Spleen (tissue), 11 donors: ENCODE measurements at regions not wholly inside any gene's neighbourhood (a gene's known extent, or its start where the extent isn't known, plus 50 kb on each side); places are given as distances from the start of the nearest gene placed in this dataset.

ENCODE experiments used
- DNase-seq: peaks from one replicate; pipeline ENCODE4 v3.0.0-alpha.2; 2020
- H3K27ac ChIP-seq, 8 donors: fragments of 200-600 bp; sonication (generic) in 7 of 8; 1 replicate in 4 of 8; 2 replicates in 4 of 8; pipeline versions ENCODE4 v1.5.0 to v1.8.0; 2016 to 2021; ENCODE audit warnings: inconsistent platforms in 4 of 8, mild to moderate bottlenecking in 4 of 8, moderate library complexity in 1 of 8
- H3K27me3 ChIP-seq, 7 donors: fragments of 200-600 bp; sonication (generic) in 6 of 7; replicated peaks in 1 of 7; 1 replicate in 4 of 7; 2 replicates in 3 of 7; pipeline versions ENCODE4 v1.5.0 to v1.8.0; 2016 to 2021; ENCODE audit warnings: inconsistent platforms in 3 of 7, mild to moderate bottlenecking in 1 of 7
- H3K36me3 ChIP-seq, 6 donors: fragments of 200-600 bp; sonication (generic) in 5 of 6; 1 replicate in 4 of 6; 2 replicates in 2 of 6; pipeline versions ENCODE4 v1.5.0 to v1.8.0; 2016 to 2021; ENCODE audit warnings: inconsistent platforms in 2 of 6
- H3K4me1 ChIP-seq, 6 donors: fragments of 200-600 bp; sonication (generic) in 5 of 6; 1 replicate in 3 of 6; 2 replicates in 3 of 6; pipeline versions ENCODE4 v1.5.0 to v1.8.0; 2016 to 2021; ENCODE audit warnings: inconsistent platforms in 3 of 6
- H3K4me3 ChIP-seq, 8 donors: fragments of 200-600 bp; sonication (generic) in 7 of 8; 1 replicate in 4 of 8; 2 replicates in 4 of 8; pipeline versions ENCODE4 v1.5.0 to v1.8.0; 2016 to 2021; ENCODE audit warnings: inconsistent platforms in 4 of 8, mild to moderate bottlenecking in 4 of 8, moderate library complexity in 2 of 8
- H3K9me3 ChIP-seq, 8 donors: fragments of 200-600 bp; sonication (generic) in 7 of 8; 1 replicate in 4 of 8; 2 replicates in 4 of 8; pipeline versions ENCODE4 v1.5.0 to v1.8.0; 2016 to 2021; ENCODE audit warnings: inconsistent platforms in 4 of 8
- CTCF ChIP-seq, 11 experiments: fragments of 200-600 bp in 7 of 11; fragments of 450-650 bp in 4 of 11; sonication (generic) in 4 of 11; IDR thresholded peaks in 8 of 11; conservative IDR thresholded peaks in 3 of 11; 1 replicate in 7 of 11; 2 replicates in 4 of 11; pipeline versions ENCODE4 v1.4.0 to v1.8.0; 2016 to 2021; ENCODE audit warnings: antibody characterized with exemption in 11 of 11, inconsistent platforms in 4 of 11, mild to moderate bottlenecking in 1 of 11
- POLR2A ChIP-seq, 3 donors: fragments of 450-650 bp; IDR thresholded peaks; one replicate each; pipeline ENCODE4 v1.5.1; 2017; ENCODE audit warnings: antibody characterized with exemption in 3 of 3, mild to moderate bottlenecking in 1 of 3
- POLR2AphosphoS5 ChIP-seq, 3 donors: sonication (generic); formaldehyde crosslinking; IDR thresholded peaks; one replicate each; pipeline ENCODE4 v1.5.1; 2017; ENCODE audit warnings: antibody characterized with exemption in 3 of 3
- WGBS, 5 donors: extraction: QIAGEN DNeasy Blood & Tissue Kit in 3 of 5; methylation state at CpG; one replicate each; pipeline versions ENCODE4 v1.1.5 to v1.1.7; 2013 to 2018; 5-methylcytosine and 5-hydroxymethylcytosine counted together
- intact Hi-C: fragments of 100-400 bp; cut with DNase I; formaldehyde crosslinking; loops from one replicate; pipeline ENCODE4 v1.15.0; 2023; ENCODE audit warnings: low total_unique reads
- donor health status: healthy with polysubstance abuse.
- donor health status: DM: no; HTN: no; CAD: no; lungs with moderate emphysema.
- donor health status: DM: no; HTN: no; CAD: no.
- donor health status: Bipolar disorder and iron deficiency.
- donor health status: healthy.
- donor health status: DM: no; HTN: no; CAD: no.
- donor health status: DM: yes; HTN: yes; CAD: no.

GRCh38 chr6:167056370-167056769 lies 57.2 kb downstream of the CEP43 start:
- TF ChIP-seq POLR2A (IDR thresholded peaks at IDR 0.05): no peak
- no peak for TF ChIP-seq POLR2AphosphoS5 (IDR thresholded peaks at IDR 0.05)
- TF ChIP-seq CTCF (IDR thresholded peaks at IDR 0.05 in 8 of 11, conservative IDR thresholded peaks at IDR 0.05 in 3 of 11): no peak
- no peak for DNase-seq
- H3K27me3 ChIP-seq: no peaks in the 10 kb centered on the region
- WGBS, 5 donors: 17 to 59% (median 45%) methylated on average over 1 of the region's 1 CpG
- no peaks in the 10 kb centered on the region for H3K9me3 ChIP-seq
- no peak overlapping the region for H3K27ac ChIP-seq
- no peak overlapping the region for H3K4me3 ChIP-seq
- H3K36me3 ChIP-seq: no peaks in the 10 kb centered on the region
- H3K4me1 ChIP-seq: peaks cover 0 to 39% (median 15%) of the 10 kb centered on the region in 6 donors
- intact Hi-C loops: no loop called here

GRCh38 chr6:167058261-167058660 lies 59.1 kb downstream of the CEP43 start:
- H3K27me3 ChIP-seq: no peaks in the 10 kb centered on the region
- no peak overlapping the region for H3K4me3 ChIP-seq
- no peaks in the 10 kb centered on the region for H3K36me3 ChIP-seq
- DNase-seq: no peak
- peaks cover 0 to 37% (median 15%) of the 10 kb centered on the region in 6 donors for H3K4me1 ChIP-seq
- no peak overlapping the region for H3K27ac ChIP-seq
- 78 to 88% (median 86%) methylated on average over 3 of the region's 3 CpGs for WGBS, 5 donors
- intact Hi-C loops: no loop called here
- no peaks in the 10 kb centered on the region for H3K9me3 ChIP-seq
- TF ChIP-seq POLR2A (IDR thresholded peaks at IDR 0.05): no peak
- TF ChIP-seq POLR2AphosphoS5 (IDR thresholded peaks at IDR 0.05): no peak
- no peak for TF ChIP-seq CTCF (IDR thresholded peaks at IDR 0.05 in 8 of 11, conservative IDR thresholded peaks at IDR 0.05 in 3 of 11)
